ENCODE measurements at regions not wholly inside any gene's neighbourhood (a gene's known extent, or its start where the extent isn't known, plus 50 kb on each side); places are given as distances from the start of the nearest gene placed in this dataset.

GRCh38 chr2:30060562-30060961, 86.2 kb upstream of the YPEL5 start:
- Histone ChIP-seq H3K27ac (ENCODE audit: low read length) (no peak overlapping the region), H3K4me1 (ENCODE audit: insufficient read depth, low read length) (no peaks in the 10 kb centered on the region), H3K27me3 (ENCODE audit: low read length) (no peaks in the 10 kb centered on the region), H3K4me3 (ENCODE audit: low read length) (no peak overlapping the region), H3K4me2 (ENCODE audit: low read length) (no peak overlapping the region), H4K20me1 (ENCODE audit: low read length) (no peaks in the 10 kb centered on the region), H3K79me2 (ENCODE audit: low read length) (no peaks in the 10 kb centered on the region), H3K9me2 (replicated peaks; ENCODE audit: low read length) (no peaks in the 10 kb centered on the region), H3K9ac (ENCODE audit: low read length) (no peak overlapping the region), H3F3A (ENCODE audit: low read length, unreplicated experiment) (no peaks in the 10 kb centered on the region), H3K36me3 (ENCODE audit: low read depth, low read length) (no peaks in the 10 kb centered on the region), H3K9me3 (ENCODE audit: low read length) (peaks cover 8% of the 10 kb centered on the region; the same call in 1 of the 2 replicates), H2AFZ (ENCODE audit: low read length) (no peak overlapping the region)
- TF ChIP-seq EZH2 (IDR thresholded peaks at IDR 0.05; ENCODE audit: low read length, unreplicated experiment) (no peak), CTCF (conservative IDR thresholded peaks at IDR 0.05; ENCODE audit: low read depth, low read length) (no peak), EZH2phosphoT487 (IDR thresholded peaks at IDR 0.05; ENCODE audit: borderline replicate concordance, low read length) (no peak)
- ATAC-seq = no peak
- no TSS peak for BruUV-seq (replicated peaks)
- intact Hi-C loops (cut with micrococcal nuclease) = no loop called here
- POLR2A ChIA-PET (ENCODE audit: unreplicated experiment) = no interaction called here
- CTCF ChIA-PET = no interaction called here
- no peak for DNase-seq

GRCh38 chr2:30068067-30068466, 78.7 kb upstream of the YPEL5 start:
- POLR2A ChIA-PET (ENCODE audit: unreplicated experiment) = no interaction called here
- H2AFZ ChIP-seq (ENCODE audit: low read length) = no peak overlapping the region
- no peak overlapping the region for H3K4me3 ChIP-seq (ENCODE audit: low read length)
- CTCF ChIA-PET = interaction anchor here (0.7 kb wide), 1 partner anchor 192 kb away, joined by 9 read pairs; no protein-coding TSS in a partner anchor
- H4K20me1 ChIP-seq (ENCODE audit: low read length) = no peaks in the 10 kb centered on the region
- no peaks in the 10 kb centered on the region for H3K9me2 ChIP-seq (replicated peaks; ENCODE audit: low read length)
- TF ChIP-seq EZH2phosphoT487 (IDR thresholded peaks at IDR 0.05; ENCODE audit: borderline replicate concordance, low read length) (no peak), CTCF (conservative IDR thresholded peaks at IDR 0.05; ENCODE audit: low read depth, low read length) (no peak), EZH2 (IDR thresholded peaks at IDR 0.05; ENCODE audit: low read length, unreplicated experiment) (no peak)
- no peaks in the 10 kb centered on the region for H3F3A ChIP-seq (ENCODE audit: low read length, unreplicated experiment)
- H3K4me2 ChIP-seq (ENCODE audit: low read length) = no peak overlapping the region
- no peak overlapping the region for H3K27ac ChIP-seq (ENCODE audit: low read length)
- intact Hi-C loops (cut with micrococcal nuclease) = loop anchor here (2.0 kb wide), 1 partner anchor 41 kb away; no protein-coding TSS in a partner anchor
- no peaks in the 10 kb centered on the region for H3K36me3 ChIP-seq (ENCODE audit: low read depth, low read length)
- BruUV-seq (replicated peaks) = no TSS peak
- H3K4me1 ChIP-seq (ENCODE audit: insufficient read depth, low read length) = peaks cover 11% of the 10 kb centered on the region; the same call in 1 of the 2 replicates
- H3K9ac ChIP-seq (ENCODE audit: low read length) = no peak overlapping the region
- H3K27me3 ChIP-seq (ENCODE audit: low read length) = no peaks in the 10 kb centered on the region
- H3K79me2 ChIP-seq (ENCODE audit: low read length) = no peaks in the 10 kb centered on the region
- ATAC-seq (peak; percentile 37), DNase-seq (peak; percentile 36)
- H3K9me3 ChIP-seq (ENCODE audit: low read length) = peaks cover 12% of the 10 kb centered on the region; the same call in 1 of the 2 replicates

- H3K36me3 ChIP-seq (ENCODE audit: low read depth, low read length) = no peaks in the 10 kb centered on the region
- peak overlapping the region; percentile 34; the same call in 1 of the 2 replicates for H3K4me2 ChIP-seq (ENCODE audit: low read length)
- H4K20me1 ChIP-seq (ENCODE audit: low read length) = no peaks in the 10 kb centered on the region
- no peak overlapping the region for H3K4me3 ChIP-seq (ENCODE audit: low read length)
- no peak overlapping the region for H2AFZ ChIP-seq (ENCODE audit: low read length)
- TF ChIP-seq EZH2phosphoT487 (IDR thresholded peaks at IDR 0.05; ENCODE audit: borderline replicate concordance, low read length) (no peak), CTCF (conservative IDR thresholded peaks at IDR 0.05; ENCODE audit: low read depth, low read length) (peak; percentile 84)
- DNase-seq (peak; percentile 91), ATAC-seq (peak; percentile 98)
- H3F3A ChIP-seq (ENCODE audit: low read length, unreplicated experiment) = no peaks in the 10 kb centered on the region
- H3K79me2 ChIP-seq (ENCODE audit: low read length) = no peaks in the 10 kb centered on the region
- intact Hi-C loops (cut with micrococcal nuclease) = loop anchor here (1.0 to 5.0 kb wide), 4 partner anchors 149 to 1115 kb away; no protein-coding TSS in a partner anchor
- ChIA-PET POLR2A (ENCODE audit: unreplicated experiment) (no interaction called here), CTCF (interaction anchor here (1.3 kb wide), 1 partner anchor 149 kb away, joined by 5 read pairs; no protein-coding TSS in a partner anchor)
- no peaks in the 10 kb centered on the region for H3K9me3 ChIP-seq (ENCODE audit: low read length)
- no peak overlapping the region for H3K9ac ChIP-seq (ENCODE audit: low read length)
- H3K27ac ChIP-seq (ENCODE audit: low read length) = no peak overlapping the region
- 0 out of 2 replicates have a peak, but pooled peaks cover 7% of the 10 kb centered on the region for H3K27me3 ChIP-seq (ENCODE audit: low read length)
- peaks cover 11% of the 10 kb centered on the region; the same call in 1 of the 2 replicates for H3K4me1 ChIP-seq (ENCODE audit: insufficient read depth, low read length)
- no peaks in the 10 kb centered on the region for H3K9me2 ChIP-seq (replicated peaks; ENCODE audit: low read length)
- BruUV-seq (replicated peaks) = no TSS peak
Observed at GRCh38 chr2:30072250-30072842, 74.5 kb upstream of the YPEL5 start.

Measured in PC-3 (cell line).